H1 (cell line): ENCODE measurements at regions not wholly inside any gene's neighbourhood (a gene's known extent, or its start where the extent isn't known, plus 50 kb on each side); places are given as distances from the start of the nearest gene placed in this dataset.

Source experiments
- BACH1 ChIP-seq: IDR thresholded peaks from 2 replicates; pipeline ENCODE4 v1.6.1; 2012; ENCODE audit warnings: low read length, improper control_type of control experiment
- CHD2 ChIP-seq: IDR thresholded peaks from 2 replicates; pipeline ENCODE4 v1.6.1; 2012; ENCODE audit warnings: low read length, improper control_type of control experiment
- HDAC6 ChIP-seq: IDR thresholded peaks from one replicate; pipeline ENCODE4 v1.7.1; 2012; ENCODE audit warnings: low read depth, mild to moderate bottlenecking, inconsistent platforms, low read length, moderate library complexity
- KDM4A ChIP-seq: IDR thresholded peaks from one replicate; pipeline ENCODE4 v1.7.1; 2012; ENCODE audit warnings: low read depth, mild to moderate bottlenecking, moderate library complexity, low read length, inconsistent platforms; ENCODE audit not compliant: severe bottlenecking
- MAFK ChIP-seq: IDR thresholded peaks from 2 replicates; pipeline ENCODE4 v1.6.1; 2012; ENCODE audit warnings: low read depth, mild to moderate bottlenecking, improper control_type of control experiment, low read length
- NANOG ChIP-seq: IDR thresholded peaks from 2 replicates; pipeline ENCODE4 v1.6.1; 2011; ENCODE audit warnings: low read length, low read depth, mild to moderate bottlenecking, inconsistent platforms; ENCODE audit not compliant: insufficient read depth, poor library complexity, severe bottlenecking
- RBBP5 ChIP-seq: IDR thresholded peaks from 2 replicates; pipeline ENCODE4 v1.7.1; 2012; ENCODE audit warnings: low read depth, mild to moderate bottlenecking, inconsistent platforms, low read length, moderate library complexity, borderline replicate concordance
- RFX5 ChIP-seq: IDR thresholded peaks from 2 replicates; pipeline ENCODE4 v1.6.1; 2011; ENCODE audit warnings: low read depth, low read length, improper control_type of control experiment, borderline replicate concordance
- TCF12 ChIP-seq: IDR thresholded peaks from 2 replicates; pipeline ENCODE4 v1.6.1; 2011; ENCODE audit warnings: low read depth, mild to moderate bottlenecking, low read length
- TF ChIP-seq, protein P1 (sequence below): fragments of 300-600 bp; sonication (generic); IDR thresholded peaks from 2 replicates; pipeline ENCODE4 v1.7.1; 2012; ENCODE audit warnings: low read length, moderate library complexity, mild to moderate bottlenecking, inconsistent platforms; ENCODE audit not compliant: insufficient replicate concordance
- TF ChIP-seq, protein P2 (sequence below): IDR thresholded peaks from 2 replicates; pipeline ENCODE4 v1.6.1; 2011; ENCODE audit warnings: low read length, improper control_type of control experiment

DNA sequence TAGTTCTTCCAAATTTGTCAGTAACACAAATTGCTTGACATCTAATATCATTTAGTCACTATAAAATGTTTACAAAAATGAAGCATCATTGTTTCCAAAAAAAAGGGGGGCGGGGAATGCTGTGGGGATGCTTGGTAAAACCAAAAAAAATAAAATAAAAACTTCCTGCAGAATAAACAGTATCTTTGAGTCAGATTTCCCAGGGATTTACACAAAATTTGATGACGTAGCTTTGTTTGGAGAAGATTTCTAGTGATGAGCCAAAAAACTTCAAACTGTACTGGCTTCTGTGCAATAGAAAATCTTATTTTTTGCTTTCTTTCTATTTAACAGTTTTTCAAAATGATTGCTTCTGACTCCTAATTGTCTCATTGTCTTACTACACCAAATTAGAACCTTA is 80.0 kb downstream of the MZT1 start (continued):
- TF ChIP-seq, protein P1, sequence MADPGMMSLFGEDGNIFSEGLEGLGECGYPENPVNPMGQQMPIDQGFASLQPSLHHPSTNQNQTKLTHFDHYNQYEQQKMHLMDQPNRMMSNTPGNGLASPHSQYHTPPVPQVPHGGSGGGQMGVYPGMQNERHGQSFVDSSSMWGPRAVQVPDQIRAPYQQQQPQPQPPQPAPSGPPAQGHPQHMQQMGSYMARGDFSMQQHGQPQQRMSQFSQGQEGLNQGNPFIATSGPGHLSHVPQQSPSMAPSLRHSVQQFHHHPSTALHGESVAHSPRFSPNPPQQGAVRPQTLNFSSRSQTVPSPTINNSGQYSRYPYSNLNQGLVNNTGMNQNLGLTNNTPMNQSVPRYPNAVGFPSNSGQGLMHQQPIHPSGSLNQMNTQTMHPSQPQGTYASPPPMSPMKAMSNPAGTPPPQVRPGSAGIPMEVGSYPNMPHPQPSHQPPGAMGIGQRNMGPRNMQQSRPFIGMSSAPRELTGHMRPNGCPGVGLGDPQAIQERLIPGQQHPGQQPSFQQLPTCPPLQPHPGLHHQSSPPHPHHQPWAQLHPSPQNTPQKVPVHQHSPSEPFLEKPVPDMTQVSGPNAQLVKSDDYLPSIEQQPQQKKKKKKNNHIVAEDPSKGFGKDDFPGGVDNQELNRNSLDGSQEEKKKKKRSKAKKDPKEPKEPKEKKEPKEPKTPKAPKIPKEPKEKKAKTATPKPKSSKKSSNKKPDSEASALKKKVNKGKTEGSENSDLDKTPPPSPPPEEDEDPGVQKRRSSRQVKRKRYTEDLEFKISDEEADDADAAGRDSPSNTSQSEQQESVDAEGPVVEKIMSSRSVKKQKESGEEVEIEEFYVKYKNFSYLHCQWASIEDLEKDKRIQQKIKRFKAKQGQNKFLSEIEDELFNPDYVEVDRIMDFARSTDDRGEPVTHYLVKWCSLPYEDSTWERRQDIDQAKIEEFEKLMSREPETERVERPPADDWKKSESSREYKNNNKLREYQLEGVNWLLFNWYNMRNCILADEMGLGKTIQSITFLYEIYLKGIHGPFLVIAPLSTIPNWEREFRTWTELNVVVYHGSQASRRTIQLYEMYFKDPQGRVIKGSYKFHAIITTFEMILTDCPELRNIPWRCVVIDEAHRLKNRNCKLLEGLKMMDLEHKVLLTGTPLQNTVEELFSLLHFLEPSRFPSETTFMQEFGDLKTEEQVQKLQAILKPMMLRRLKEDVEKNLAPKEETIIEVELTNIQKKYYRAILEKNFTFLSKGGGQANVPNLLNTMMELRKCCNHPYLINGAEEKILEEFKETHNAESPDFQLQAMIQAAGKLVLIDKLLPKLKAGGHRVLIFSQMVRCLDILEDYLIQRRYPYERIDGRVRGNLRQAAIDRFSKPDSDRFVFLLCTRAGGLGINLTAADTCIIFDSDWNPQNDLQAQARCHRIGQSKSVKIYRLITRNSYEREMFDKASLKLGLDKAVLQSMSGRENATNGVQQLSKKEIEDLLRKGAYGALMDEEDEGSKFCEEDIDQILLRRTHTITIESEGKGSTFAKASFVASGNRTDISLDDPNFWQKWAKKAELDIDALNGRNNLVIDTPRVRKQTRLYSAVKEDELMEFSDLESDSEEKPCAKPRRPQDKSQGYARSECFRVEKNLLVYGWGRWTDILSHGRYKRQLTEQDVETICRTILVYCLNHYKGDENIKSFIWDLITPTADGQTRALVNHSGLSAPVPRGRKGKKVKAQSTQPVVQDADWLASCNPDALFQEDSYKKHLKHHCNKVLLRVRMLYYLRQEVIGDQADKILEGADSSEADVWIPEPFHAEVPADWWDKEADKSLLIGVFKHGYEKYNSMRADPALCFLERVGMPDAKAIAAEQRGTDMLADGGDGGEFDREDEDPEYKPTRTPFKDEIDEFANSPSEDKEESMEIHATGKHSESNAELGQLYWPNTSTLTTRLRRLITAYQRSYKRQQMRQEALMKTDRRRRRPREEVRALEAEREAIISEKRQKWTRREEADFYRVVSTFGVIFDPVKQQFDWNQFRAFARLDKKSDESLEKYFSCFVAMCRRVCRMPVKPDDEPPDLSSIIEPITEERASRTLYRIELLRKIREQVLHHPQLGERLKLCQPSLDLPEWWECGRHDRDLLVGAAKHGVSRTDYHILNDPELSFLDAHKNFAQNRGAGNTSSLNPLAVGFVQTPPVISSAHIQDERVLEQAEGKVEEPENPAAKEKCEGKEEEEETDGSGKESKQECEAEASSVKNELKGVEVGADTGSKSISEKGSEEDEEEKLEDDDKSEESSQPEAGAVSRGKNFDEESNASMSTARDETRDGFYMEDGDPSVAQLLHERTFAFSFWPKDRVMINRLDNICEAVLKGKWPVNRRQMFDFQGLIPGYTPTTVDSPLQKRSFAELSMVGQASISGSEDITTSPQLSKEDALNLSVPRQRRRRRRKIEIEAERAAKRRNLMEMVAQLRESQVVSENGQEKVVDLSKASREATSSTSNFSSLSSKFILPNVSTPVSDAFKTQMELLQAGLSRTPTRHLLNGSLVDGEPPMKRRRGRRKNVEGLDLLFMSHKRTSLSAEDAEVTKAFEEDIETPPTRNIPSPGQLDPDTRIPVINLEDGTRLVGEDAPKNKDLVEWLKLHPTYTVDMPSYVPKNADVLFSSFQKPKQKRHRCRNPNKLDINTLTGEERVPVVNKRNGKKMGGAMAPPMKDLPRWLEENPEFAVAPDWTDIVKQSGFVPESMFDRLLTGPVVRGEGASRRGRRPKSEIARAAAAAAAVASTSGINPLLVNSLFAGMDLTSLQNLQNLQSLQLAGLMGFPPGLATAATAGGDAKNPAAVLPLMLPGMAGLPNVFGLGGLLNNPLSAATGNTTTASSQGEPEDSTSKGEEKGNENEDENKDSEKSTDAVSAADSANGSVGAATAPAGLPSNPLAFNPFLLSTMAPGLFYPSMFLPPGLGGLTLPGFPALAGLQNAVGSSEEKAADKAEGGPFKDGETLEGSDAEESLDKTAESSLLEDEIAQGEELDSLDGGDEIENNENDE = no peak
- TF ChIP-seq MAFK (no peak), BACH1 (no peak), TCF12 (no peak), RBBP5 (no peak), NANOG (no peak), CHD2 (no peak), RFX5 (no peak), KDM4A (no peak), HDAC6 (no peak)
- TF ChIP-seq, protein P2, sequence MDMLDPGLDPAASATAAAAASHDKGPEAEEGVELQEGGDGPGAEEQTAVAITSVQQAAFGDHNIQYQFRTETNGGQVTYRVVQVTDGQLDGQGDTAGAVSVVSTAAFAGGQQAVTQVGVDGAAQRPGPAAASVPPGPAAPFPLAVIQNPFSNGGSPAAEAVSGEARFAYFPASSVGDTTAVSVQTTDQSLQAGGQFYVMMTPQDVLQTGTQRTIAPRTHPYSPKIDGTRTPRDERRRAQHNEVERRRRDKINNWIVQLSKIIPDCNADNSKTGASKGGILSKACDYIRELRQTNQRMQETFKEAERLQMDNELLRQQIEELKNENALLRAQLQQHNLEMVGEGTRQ = no peak
